ENCODE measurements at regions not wholly inside any gene's neighbourhood (a gene's known extent, or its start where the extent isn't known, plus 50 kb on each side); places are given as distances from the start of the nearest gene placed in this dataset.

DNA sequence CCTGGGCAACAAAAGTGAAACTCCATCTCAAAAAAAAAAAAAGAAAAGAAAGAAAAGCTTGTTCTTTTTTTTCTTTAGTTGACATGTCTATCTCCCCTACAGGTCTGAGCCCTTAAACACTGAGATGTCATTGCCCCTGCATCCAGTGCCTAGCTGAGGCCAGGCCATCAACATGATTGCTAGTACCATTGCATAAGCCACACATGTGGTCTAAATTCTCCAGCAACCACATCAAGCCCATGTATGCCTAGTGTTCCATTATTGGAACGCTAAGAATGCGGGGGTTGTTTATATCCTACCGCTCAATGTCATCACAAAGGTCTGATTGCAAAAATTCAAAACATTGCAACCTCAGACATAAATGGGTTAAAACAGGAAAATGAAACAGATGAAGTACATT, 62.7 kb downstream of the NPTX2 start:
- Histone ChIP-seq H3K4me2 (ENCODE audit: low read depth, low read length, poor library complexity, severe bottlenecking) (no peak overlapping the region), H2AFZ (ENCODE audit: low read depth, low read length, severe bottlenecking) (no peak overlapping the region), H3K27me3 (ENCODE audit: low read length) (no peaks in the 10 kb centered on the region), H3K36me3 (ENCODE audit: low read length) (no peaks in the 10 kb centered on the region), H4K20me1 (ENCODE audit: low read depth, low read length) (no peaks in the 10 kb centered on the region), H3K9me3 (ENCODE audit: insufficient read depth, low read length) (no peaks in the 10 kb centered on the region), H3K9ac (ENCODE audit: low read length) (no peak overlapping the region), H3K79me2 (ENCODE audit: insufficient read depth, low read length) (no peaks in the 10 kb centered on the region), H3F3A (ENCODE audit: insufficient read depth) (no peaks in the 10 kb centered on the region), H3K27ac (ENCODE audit: low read depth, low read length) (no peak overlapping the region), H3K9me2 (replicated peaks; ENCODE audit: insufficient read depth, low read length) (no peaks in the 10 kb centered on the region), H3K4me3 (ENCODE audit: insufficient read depth, low read length, poor library complexity, severe bottlenecking) (no peak overlapping the region)
- TF ChIP-seq CTCF (IDR thresholded peaks at IDR 0.05; ENCODE audit: insufficient read depth, low read length, poor library complexity, severe bottlenecking) (no peak), EZH2phosphoT487 (conservative IDR thresholded peaks at IDR 0.05; ENCODE audit: low read length) (no peak)

- Histone ChIP-seq H4K20me1 (ENCODE audit: low read depth, low read length) (no peaks in the 10 kb centered on the region), H3K79me2 (ENCODE audit: insufficient read depth, low read length) (no peaks in the 10 kb centered on the region), H3K4me3 (ENCODE audit: insufficient read depth, low read length, poor library complexity, severe bottlenecking) (no peak overlapping the region), H3K9me3 (ENCODE audit: insufficient read depth, low read length) (no peaks in the 10 kb centered on the region), H2AFZ (ENCODE audit: low read depth, low read length, severe bottlenecking) (no peak overlapping the region), H3K36me3 (ENCODE audit: low read length) (no peaks in the 10 kb centered on the region), H3K4me2 (ENCODE audit: low read depth, low read length, poor library complexity, severe bottlenecking) (no peak overlapping the region), H3K27me3 (ENCODE audit: low read length) (no peaks in the 10 kb centered on the region), H3K9ac (ENCODE audit: low read length) (no peak overlapping the region), H3K9me2 (replicated peaks; ENCODE audit: insufficient read depth, low read length) (no peaks in the 10 kb centered on the region), H3K27ac (ENCODE audit: low read depth, low read length) (no peak overlapping the region), H3F3A (ENCODE audit: insufficient read depth) (no peaks in the 10 kb centered on the region)
- no peak for TF ChIP-seq CTCF (IDR thresholded peaks at IDR 0.05; ENCODE audit: insufficient read depth, low read length, poor library complexity, severe bottlenecking)
- TF ChIP-seq EZH2phosphoT487 (conservative IDR thresholded peaks at IDR 0.05; ENCODE audit: low read length) = no peak
Measured at GRCh38 chr7:98681511-98681910, 64.4 kb downstream of the NPTX2 start.

DNA sequence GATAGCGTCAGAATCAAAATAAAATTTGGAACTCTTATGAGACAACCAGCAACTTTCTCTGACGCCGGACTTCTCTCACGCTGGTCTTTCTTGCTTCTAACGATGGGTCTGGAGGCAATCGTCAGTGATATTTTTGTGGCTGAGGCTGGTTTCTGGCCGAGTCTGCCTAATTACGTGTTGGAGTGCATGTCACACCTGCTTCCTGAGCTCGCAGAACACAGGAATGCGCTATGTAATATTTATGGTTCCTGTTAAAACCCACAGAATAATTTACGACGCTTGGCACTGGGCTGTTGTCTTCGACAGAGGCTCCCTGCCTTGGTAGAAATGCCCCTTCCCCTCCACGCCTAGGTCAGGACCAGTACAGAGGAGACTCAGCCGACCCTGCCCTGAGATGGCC, 64.9 kb downstream of the NPTX2 start:
- no peaks in the 10 kb centered on the region for H3K9me2 ChIP-seq (replicated peaks; ENCODE audit: insufficient read depth, low read length)
- no peak overlapping the region for H3K27ac ChIP-seq (ENCODE audit: low read depth, low read length)
- H3K9ac ChIP-seq (ENCODE audit: low read length) = no peak overlapping the region

More for the DNA sequence above, 64.9 kb downstream of the NPTX2 start:
- no peak overlapping the region for H3K4me2 ChIP-seq (ENCODE audit: low read depth, low read length, poor library complexity, severe bottlenecking)
- no peak overlapping the region for H3K4me3 ChIP-seq (ENCODE audit: insufficient read depth, low read length, poor library complexity, severe bottlenecking)
- H2AFZ ChIP-seq (ENCODE audit: low read depth, low read length, severe bottlenecking) = no peak overlapping the region
- H4K20me1 ChIP-seq (ENCODE audit: low read depth, low read length) = no peaks in the 10 kb centered on the region
- TF ChIP-seq CTCF (IDR thresholded peaks at IDR 0.05; ENCODE audit: insufficient read depth, low read length, poor library complexity, severe bottlenecking) = no peak
- no peak for TF ChIP-seq EZH2phosphoT487 (conservative IDR thresholded peaks at IDR 0.05; ENCODE audit: low read length)
- H3K27me3 ChIP-seq (ENCODE audit: low read length) = no peaks in the 10 kb centered on the region
- no peaks in the 10 kb centered on the region for H3K79me2 ChIP-seq (ENCODE audit: insufficient read depth, low read length)
- no peaks in the 10 kb centered on the region for H3F3A ChIP-seq (ENCODE audit: insufficient read depth)
- no peaks in the 10 kb centered on the region for H3K9me3 ChIP-seq (ENCODE audit: insufficient read depth, low read length)
- no peaks in the 10 kb centered on the region for H3K36me3 ChIP-seq (ENCODE audit: low read length)

Measured in SU-DHL-6 (cell line).